GM12878 (cell line): ENCODE measurements at regions not wholly inside any gene's neighbourhood (a gene's known extent, or its start where the extent isn't known, plus 50 kb on each side); places are given as distances from the start of the nearest gene placed in this dataset.

Source experiments
- ATAC-seq: fragments of 200-7000 bp; cut with Tn5 transposase; 3 replicates; pipeline ENCODE4 v1.9.1; 2020; ENCODE audit warnings: mild to moderate bottlenecking, moderate library complexity
- BruUV-seq: library from RNA; stranded (reverse); fragments of 400-500 nt; replicated peaks from 2 replicates; lab custom pipeline; 2021; lab: Mats Ljungman, UMichigan
- CTCF ChIA-PET: fragments of 300-600 bp; sonication (Branson Sonifier 250); formaldehyde crosslinking; extraction: SDS; loops from one replicate; lab custom pipeline; 2021; ENCODE audit warnings: inconsistent platforms; lab: Yijun Ruan, JAX
- POLR2A ChIA-PET: fragments of 350-600 bp; formaldehyde crosslinking; extraction: SDS; loops from one replicate; lab custom pipeline; 2021; ENCODE audit warnings: inconsistent platforms; lab: Charles Lee
- RAD21 ChIA-PET: fragments of 300-600 bp; sonication (Branson Sonifier 250); formaldehyde crosslinking; loops from one replicate; lab custom pipeline; 2023; ENCODE audit warnings: antibody characterized with exemption; ENCODE audit not compliant: unreplicated experiment; lab: Charles Lee
- SMC1A ChIA-PET: fragments of 300-600 bp; sonication (Branson Sonifier 250); formaldehyde crosslinking; loops from one replicate; lab custom pipeline; 2023; ENCODE audit not compliant: unreplicated experiment, uncharacterized antibody; lab: Charles Lee
- DNase-seq: peaks from one replicate; pipeline ENCODE4 v3.0.0-alpha.2; 2011; ENCODE audit warnings: low read depth, low spot score
- FAIRE-seq: peaks from 3 replicates; lab custom pipeline; 2011; peaks lifted over from hg19 to GRCh38; lab: Jason Lieb, UNC
- H2AFZ ChIP-seq: 2 replicates; pipeline ENCODE4 v1.6.0; 2011; ENCODE audit warnings: low read depth, low read length, control low read depth; ENCODE audit not compliant: control insufficient read depth
- H3K27ac ChIP-seq: 2 replicates; pipeline ENCODE4 v1.5.1; 2011; ENCODE audit warnings: control low read depth; ENCODE audit not compliant: control insufficient read depth, insufficient read depth
- H3K27me3 ChIP-seq, 2 experiments: replicated peaks in 1 of 2; 2 replicates each; pipeline versions ENCODE4 v1.6.0 to v1.6.1; 2011; ENCODE audit warnings: low read length in 1 of 2; ENCODE audit not compliant: control insufficient read depth in 2 of 2, insufficient read depth in 2 of 2
- H3K36me3 ChIP-seq, 2 experiments: 2 replicates each; pipeline ENCODE4 v1.5.1; 2011; ENCODE audit warnings: low read length in 1 of 2; ENCODE audit not compliant: control insufficient read depth in 2 of 2, insufficient read depth in 2 of 2
- H3K4me1 ChIP-seq: 2 replicates; pipeline ENCODE4 v1.6.1; 2011; ENCODE audit warnings: mild to moderate bottlenecking, low read length, moderate library complexity, mixed read lengths; ENCODE audit not compliant: control insufficient read depth, insufficient read depth
- H3K4me2 ChIP-seq: 2 replicates; pipeline ENCODE4 v1.6.0; 2011; ENCODE audit warnings: control low read depth; ENCODE audit not compliant: control insufficient read depth, insufficient read depth
- H3K4me3 ChIP-seq: fragments of 200-600 bp; sonication (generic); 2 replicates; pipeline ENCODE4 v1.5.1; 2016
- H3K79me2 ChIP-seq: 2 replicates; pipeline ENCODE4 v1.6.0; 2011; ENCODE audit warnings: low read length; ENCODE audit not compliant: control insufficient read depth, insufficient read depth
- H3K9ac ChIP-seq: 2 replicates; pipeline ENCODE4 v1.8.0; 2011; ENCODE audit warnings: low read length, control low read depth, mixed read lengths; ENCODE audit not compliant: control insufficient read depth, insufficient read depth
- H3K9me3 ChIP-seq: replicated peaks from 3 replicates; pipeline ENCODE4 v1.5.1; 2011; ENCODE audit warnings: mild to moderate bottlenecking, low read length; ENCODE audit not compliant: control insufficient read depth, insufficient read depth
- H4K20me1 ChIP-seq: 2 replicates; pipeline ENCODE4 v1.6.0; 2011; ENCODE audit not compliant: control insufficient read depth, insufficient read depth
- CBFB ChIP-seq: IDR thresholded peaks from 2 replicates; pipeline ENCODE4 v1.6.1; 2016; ENCODE audit warnings: antibody characterized with exemption, low read depth
- CBX3 ChIP-seq: fragments of 200-600 bp; sonication (generic); IDR thresholded peaks from 2 replicates; pipeline ENCODE4 v1.6.1; 2016; ENCODE audit warnings: low read depth, borderline replicate concordance
- CEBPB ChIP-seq, 2 experiments: fragments of 150-350 bp in 1 of 2; IDR thresholded peaks; 2 replicates each; pipeline ENCODE4 v1.6.1; 2012 to 2014; ENCODE audit warnings: low read depth in 2 of 2, low read length in 2 of 2, borderline replicate concordance in 1 of 2, inconsistent platforms in 1 of 2
- FOS ChIP-seq: IDR thresholded peaks from 3 replicates; pipeline ENCODE4 v1.6.1; 2011; ENCODE audit warnings: borderline replicate concordance; ENCODE audit not compliant: insufficient read length; ENCODE audit errors: extremely low read depth
- SMARCA5 ChIP-seq: fragments of 450-650 bp; IDR thresholded peaks from 2 replicates; pipeline ENCODE4 v1.6.1; 2017; ENCODE audit warnings: mild to moderate bottlenecking
- STAT3 ChIP-seq: IDR thresholded peaks from 2 replicates; pipeline ENCODE4 v1.6.1; 2011; ENCODE audit warnings: low read depth, low read length, improper control_type of control experiment
- ZBED1 ChIP-seq: IDR thresholded peaks from 2 replicates; pipeline ENCODE4 v1.6.1; 2016; ENCODE audit warnings: borderline replicate concordance
- WGBS: methylation state at CpG from one replicate; pipeline ENCODE4 v1.1.6; 2016; ENCODE audit warnings: low lambda C conversion rate; ENCODE audit not compliant: insufficient replicate concordance, insufficient coverage; ENCODE audit errors: missing lambda C conversion rate; 5-methylcytosine and 5-hydroxymethylcytosine counted together
- in situ Hi-C: fragments of 300-500 bp; cut with MboI; formaldehyde crosslinking; loops from 9 replicates; pipeline ENCODE4 v1.14.3; 2018; ENCODE audit warnings: mixed read lengths
- intact Hi-C: fragments of 100-400 bp; cut with micrococcal nuclease; formaldehyde crosslinking; loops from one replicate; pipeline ENCODE4 v1.14.2; 2022; ENCODE audit not compliant: unreplicated experiment
- TF ChIP-seq, protein P1 (sequence below): fragments of 450-650 bp; IDR thresholded peaks from 2 replicates; pipeline ENCODE4 v1.6.1; 2017; ENCODE audit warnings: mild to moderate bottlenecking, moderate library complexity
- TF ChIP-seq, protein P2 (sequence below): IDR thresholded peaks from 2 replicates; pipeline ENCODE4 v1.6.1; 2012; ENCODE audit warnings: low read depth, low read length, improper control_type of control experiment

DNA sequence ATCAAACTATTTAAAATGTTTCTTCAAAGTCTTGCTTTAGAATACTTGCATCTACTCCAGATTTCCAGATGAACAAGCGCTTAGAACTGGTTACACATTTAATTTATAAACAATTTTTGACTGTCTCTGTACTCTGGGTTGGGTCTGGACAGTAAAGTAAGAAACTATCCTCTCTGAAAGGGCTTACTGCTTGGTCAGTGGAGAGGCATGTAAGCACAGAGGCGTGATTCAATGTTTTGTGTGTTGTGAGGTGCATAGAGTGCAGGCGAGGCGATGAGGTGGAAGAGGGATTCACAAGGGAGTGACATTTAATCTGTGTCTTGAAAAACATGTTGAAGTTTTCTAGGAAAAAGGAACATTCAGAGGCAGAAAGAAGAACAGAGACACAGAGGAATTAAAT lies 231.4 kb downstream of the VEGFC start:
- Histone ChIP-seq H3K79me2 (no peaks in the 10 kb centered on the region), H3K36me3 (no peaks in the 10 kb centered on the region), H3K9ac (no peak overlapping the region), H4K20me1 (no peaks in the 10 kb centered on the region), H3K4me3 (no peak overlapping the region), H2AFZ (no peak overlapping the region), H3K27me3 (no peaks in the 10 kb centered on the region), H3K9me3 (no peaks in the 10 kb centered on the region), H3K27ac (no peak overlapping the region), H3K4me2 (no peak overlapping the region), H3K4me1 (no peaks in the 10 kb centered on the region)
- intact Hi-C loops (no loop called here), in situ Hi-C loops (no loop called here)
- ChIA-PET CTCF (no interaction called here), RAD21 (no interaction called here), POLR2A (no interaction called here), SMC1A (no interaction called here)
- FAIRE-seq (no peak), DNase-seq (no peak), ATAC-seq (no peak)
- WGBS, result 46% methylated on average over 4 of the region's 4 CpGs
- no TSS peak for BruUV-seq
- no peak for TF ChIP-seq CEBPB (IDR thresholded peaks at IDR 0.05; ENCODE audit: borderline replicate concordance in 1 of 2, low read depth in 2 of 2, low read length in 2 of 2)
- no peak for TF ChIP-seq FOS
- no peak for TF ChIP-seq SMARCA5
- TF ChIP-seq CBFB, result no peak
- TF ChIP-seq, protein P1, sequence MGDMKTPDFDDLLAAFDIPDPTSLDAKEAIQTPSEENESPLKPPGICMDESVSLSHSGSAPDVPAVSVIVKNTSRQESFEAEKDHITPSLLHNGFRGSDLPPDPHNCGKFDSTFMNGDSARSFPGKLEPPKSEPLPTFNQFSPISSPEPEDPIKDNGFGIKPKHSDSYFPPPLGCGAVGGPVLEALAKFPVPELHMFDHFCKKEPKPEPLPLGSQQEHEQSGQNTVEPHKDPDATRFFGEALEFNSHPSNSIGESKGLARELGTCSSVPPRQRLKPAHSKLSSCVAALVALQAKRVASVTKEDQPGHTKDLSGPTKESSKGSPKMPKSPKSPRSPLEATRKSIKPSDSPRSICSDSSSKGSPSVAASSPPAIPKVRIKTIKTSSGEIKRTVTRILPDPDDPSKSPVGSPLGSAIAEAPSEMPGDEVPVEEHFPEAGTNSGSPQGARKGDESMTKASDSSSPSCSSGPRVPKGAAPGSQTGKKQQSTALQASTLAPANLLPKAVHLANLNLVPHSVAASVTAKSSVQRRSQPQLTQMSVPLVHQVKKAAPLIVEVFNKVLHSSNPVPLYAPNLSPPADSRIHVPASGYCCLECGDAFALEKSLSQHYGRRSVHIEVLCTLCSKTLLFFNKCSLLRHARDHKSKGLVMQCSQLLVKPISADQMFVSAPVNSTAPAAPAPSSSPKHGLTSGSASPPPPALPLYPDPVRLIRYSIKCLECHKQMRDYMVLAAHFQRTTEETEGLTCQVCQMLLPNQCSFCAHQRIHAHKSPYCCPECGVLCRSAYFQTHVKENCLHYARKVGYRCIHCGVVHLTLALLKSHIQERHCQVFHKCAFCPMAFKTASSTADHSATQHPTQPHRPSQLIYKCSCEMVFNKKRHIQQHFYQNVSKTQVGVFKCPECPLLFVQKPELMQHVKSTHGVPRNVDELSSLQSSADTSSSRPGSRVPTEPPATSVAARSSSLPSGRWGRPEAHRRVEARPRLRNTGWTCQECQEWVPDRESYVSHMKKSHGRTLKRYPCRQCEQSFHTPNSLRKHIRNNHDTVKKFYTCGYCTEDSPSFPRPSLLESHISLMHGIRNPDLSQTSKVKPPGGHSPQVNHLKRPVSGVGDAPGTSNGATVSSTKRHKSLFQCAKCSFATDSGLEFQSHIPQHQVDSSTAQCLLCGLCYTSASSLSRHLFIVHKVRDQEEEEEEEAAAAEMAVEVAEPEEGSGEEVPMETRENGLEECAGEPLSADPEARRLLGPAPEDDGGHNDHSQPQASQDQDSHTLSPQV, result no peak
- TF ChIP-seq ZBED1, result no peak
- TF ChIP-seq STAT3, result no peak
- TF ChIP-seq, protein P2, sequence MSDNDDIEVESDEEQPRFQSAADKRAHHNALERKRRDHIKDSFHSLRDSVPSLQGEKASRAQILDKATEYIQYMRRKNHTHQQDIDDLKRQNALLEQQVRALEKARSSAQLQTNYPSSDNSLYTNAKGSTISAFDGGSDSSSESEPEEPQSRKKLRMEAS, result no peak
- TF ChIP-seq CBX3, result no peak
